ENCODE measurements at regions not wholly inside any gene's neighbourhood (a gene's known extent, or its start where the extent isn't known, plus 50 kb on each side); places are given as distances from the start of the nearest gene placed in this dataset.

- Mint-ChIP-seq H3K4me1 (no peaks in the 10 kb centered on the region), H3K4me3 (no peak overlapping the region), H3K27ac (no peak overlapping the region), H3K9me3 (ENCODE audit: insufficient read depth) (no peaks in the 10 kb centered on the region), H3K27me3 (peaks cover 10% of the 10 kb centered on the region)
- Histone ChIP-seq H2AFZ (ENCODE audit: insufficient read depth, low read depth, low read length, poor library complexity, severe bottlenecking) (no peak overlapping the region), H4K20me1 (ENCODE audit: control insufficient read depth, insufficient read depth, low read length, poor library complexity, severe bottlenecking) (no peaks in the 10 kb centered on the region), H3K27ac (ENCODE audit: low read length in 2 of 2) (no peak overlapping the region), H3K9ac (ENCODE audit: low read length) (no peak overlapping the region), H3K4me3 (ENCODE audit: control extremely low read depth in 1 of 5, extremely low read depth in 1 of 5, insufficient read depth in 1 of 5, low read depth in 2 of 5, low read length in 4 of 5) (no peak overlapping the region), H3K4me2 (replicated peaks; ENCODE audit: low read depth, low read length, poor library complexity, severe bottlenecking) (no peak overlapping the region), H3K4me1 (ENCODE audit: control insufficient read depth in 2 of 2, insufficient read depth in 2 of 2, low read length in 2 of 2) (no peaks in the 10 kb centered on the region), H3K36me3 (replicated peaks in 1 of 2; ENCODE audit: control extremely low read depth in 1 of 2, control insufficient read depth in 1 of 2, extremely low read depth in 1 of 2, insufficient read depth in 2 of 2, low read length in 1 of 2) (no peaks in the 10 kb centered on the region), H3K27me3 (replicated peaks in 1 of 4; ENCODE audit: control extremely low read depth in 1 of 4, control insufficient read depth in 3 of 4, insufficient read depth in 4 of 4, low read length in 3 of 4) (peaks cover 0 to 4% (median 2%) of the 10 kb centered on the region in 4 experiments), H3K79me2 (ENCODE audit: control insufficient read depth, insufficient read depth, low read length) (no peaks in the 10 kb centered on the region), H3K9me3 (ENCODE audit: control extremely low read depth in 1 of 3, control insufficient read depth in 2 of 3, insufficient read depth in 1 of 3, low read length in 2 of 3) (no peaks in the 10 kb centered on the region)
- ChIA-PET CTCF (no interaction called here), POLR2A (interaction anchor here (0.7 kb wide), 1 partner anchor 161 kb away, joined by 4 read pairs; no protein-coding TSS in a partner anchor)
- intact Hi-C loops (cut with micrococcal nuclease): no loop called here
- no peak for TF ChIP-seq EZH2 (IDR thresholded peaks at IDR 0.05; ENCODE audit: borderline replicate concordance, insufficient read depth, low read depth, low read length, poor library complexity, severe bottlenecking)
- no peak for TF ChIP-seq CTCF (IDR thresholded peaks at IDR 0.05)
- DNase-seq (no peak), ATAC-seq (ENCODE audit: low read depth) (no peak)
Observed at GRCh38 chr6:18314317-18314997, 50.1 kb upstream of the DEK start.

Data from B cell (primary cell).